Suprapubic skin (tissue), 4 donors: ENCODE measurements at regions not wholly inside any gene's neighbourhood (a gene's known extent, or its start where the extent isn't known, plus 50 kb on each side); places are given as distances from the start of the nearest gene placed in this dataset.

Experiments used
- DNase-seq, 2 donors: peaks; one replicate each; pipeline ENCODE4 v3.0.0-alpha.2; 2019; ENCODE audit warnings: low spot score in 2 of 2
- H3K27ac ChIP-seq: fragments of 200-600 bp; sonication (generic); one replicate; pipeline ENCODE4 v1.5.1; 2019
- H3K27me3 ChIP-seq: fragments of 200-600 bp; sonication (generic); one replicate; pipeline ENCODE4 v1.5.1; 2019
- H3K36me3 ChIP-seq: fragments of 200-600 bp; sonication (generic); one replicate; pipeline ENCODE4 v1.5.1; 2019
- H3K4me1 ChIP-seq: fragments of 200-600 bp; sonication (generic); one replicate; pipeline ENCODE4 v1.5.1; 2019
- H3K4me3 ChIP-seq: fragments of 200-600 bp; sonication (generic); one replicate; pipeline ENCODE4 v1.5.1; 2019; ENCODE audit warnings: mild to moderate bottlenecking
- H3K9me3 ChIP-seq: fragments of 200-600 bp; sonication (generic); one replicate; pipeline ENCODE4 v1.5.1; 2019
- EP300 ChIP-seq: sonication (generic); formaldehyde crosslinking; IDR thresholded peaks from one replicate; pipeline ENCODE4 v1.6.1; 2017; ENCODE audit warnings: antibody characterized with exemption
- POLR2A ChIP-seq, 2 donors: fragments of 450-650 bp; IDR thresholded peaks; one replicate each; pipeline ENCODE4 v1.6.1; 2017; ENCODE audit warnings: antibody characterized with exemption in 2 of 2, mild to moderate bottlenecking in 2 of 2, moderate library complexity in 2 of 2
- POLR2AphosphoS5 ChIP-seq, 3 donors: sonication (generic); formaldehyde crosslinking; IDR thresholded peaks; one replicate each; pipeline ENCODE4 v1.6.1; 2017; ENCODE audit warnings: antibody characterized with exemption in 3 of 3
- WGBS: methylation state at CpG from one replicate; pipeline ENCODE4 v1.1.5; 2018; 5-methylcytosine and 5-hydroxymethylcytosine counted together
- TF ChIP-seq, protein P1 (sequence below), 2 donors: fragments of 200-600 bp in 1 of 2; fragments of 450-650 bp in 1 of 2; sonication (generic) in 1 of 2; IDR thresholded peaks; one replicate each; pipeline ENCODE4 v1.5.1; 2016 to 2019; ENCODE audit warnings: antibody characterized with exemption in 2 of 2, mild to moderate bottlenecking in 1 of 2, moderate library complexity in 1 of 2

DNA sequence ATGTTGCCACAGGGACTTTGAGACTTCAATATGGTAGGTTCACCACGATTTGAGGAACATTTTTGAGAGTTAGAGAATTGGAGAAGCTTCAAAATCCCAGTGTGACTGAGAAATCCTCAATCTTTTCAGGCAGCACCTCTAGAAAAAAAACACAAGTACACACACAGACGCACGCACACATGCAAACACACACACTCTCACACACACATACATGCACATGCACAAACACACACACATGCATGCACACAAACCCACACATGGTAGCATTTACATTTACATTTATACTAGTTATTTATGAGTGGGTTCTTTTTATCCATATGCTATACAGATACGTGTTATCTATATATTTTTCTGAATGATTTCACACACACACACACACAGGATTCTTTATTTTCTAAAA, 901.9 kb downstream of the GATA3 start:
- Histone ChIP-seq H3K27ac (no peak overlapping the region), H3K9me3 (no peaks in the 10 kb centered on the region), H3K4me1 (no peaks in the 10 kb centered on the region), H3K27me3 (peaks cover 2% of the 10 kb centered on the region), H3K36me3 (no peaks in the 10 kb centered on the region), H3K4me3 (no peak overlapping the region)
- TF ChIP-seq POLR2A (IDR thresholded peaks at IDR 0.05) (no peak), EP300 (no peak)
- TF ChIP-seq, protein P1, sequence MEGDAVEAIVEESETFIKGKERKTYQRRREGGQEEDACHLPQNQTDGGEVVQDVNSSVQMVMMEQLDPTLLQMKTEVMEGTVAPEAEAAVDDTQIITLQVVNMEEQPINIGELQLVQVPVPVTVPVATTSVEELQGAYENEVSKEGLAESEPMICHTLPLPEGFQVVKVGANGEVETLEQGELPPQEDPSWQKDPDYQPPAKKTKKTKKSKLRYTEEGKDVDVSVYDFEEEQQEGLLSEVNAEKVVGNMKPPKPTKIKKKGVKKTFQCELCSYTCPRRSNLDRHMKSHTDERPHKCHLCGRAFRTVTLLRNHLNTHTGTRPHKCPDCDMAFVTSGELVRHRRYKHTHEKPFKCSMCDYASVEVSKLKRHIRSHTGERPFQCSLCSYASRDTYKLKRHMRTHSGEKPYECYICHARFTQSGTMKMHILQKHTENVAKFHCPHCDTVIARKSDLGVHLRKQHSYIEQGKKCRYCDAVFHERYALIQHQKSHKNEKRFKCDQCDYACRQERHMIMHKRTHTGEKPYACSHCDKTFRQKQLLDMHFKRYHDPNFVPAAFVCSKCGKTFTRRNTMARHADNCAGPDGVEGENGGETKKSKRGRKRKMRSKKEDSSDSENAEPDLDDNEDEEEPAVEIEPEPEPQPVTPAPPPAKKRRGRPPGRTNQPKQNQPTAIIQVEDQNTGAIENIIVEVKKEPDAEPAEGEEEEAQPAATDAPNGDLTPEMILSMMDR (IDR thresholded peaks at IDR 0.05), result no peak
- WGBS, result 48% methylated on average over 4 of the region's 4 CpGs
- no peak for DNase-seq

DNA sequence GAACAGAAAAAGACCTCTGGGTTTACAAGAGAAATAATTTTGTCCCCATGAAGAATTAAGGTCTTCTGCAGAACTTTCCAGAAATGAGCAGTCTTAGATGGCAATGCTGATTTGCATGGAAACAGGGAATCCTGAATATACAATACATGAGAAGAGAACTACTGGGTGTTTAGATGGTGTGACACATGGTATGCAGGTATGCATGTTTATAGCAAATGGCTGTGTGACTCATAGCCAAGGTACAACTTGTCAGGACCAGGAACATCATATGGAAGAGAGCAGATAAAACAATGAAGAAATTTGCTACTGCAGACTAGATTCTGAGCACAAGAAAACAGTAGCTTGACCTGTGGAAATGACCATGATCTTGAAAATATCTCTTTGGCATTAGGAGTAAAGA, 907.8 kb downstream of the GATA3 start:
- no peaks in the 10 kb centered on the region for H3K4me1 ChIP-seq
- H3K27ac ChIP-seq, result no peak overlapping the region
- no peak for DNase-seq
- H3K27me3 ChIP-seq, result no peaks in the 10 kb centered on the region
- H3K4me3 ChIP-seq, result no peak overlapping the region
- no peaks in the 10 kb centered on the region for H3K36me3 ChIP-seq
- no peak for TF ChIP-seq POLR2AphosphoS5 (IDR thresholded peaks at IDR 0.05)
- no peak for TF ChIP-seq EP300
- no peak for TF ChIP-seq POLR2A (IDR thresholded peaks at IDR 0.05)
- TF ChIP-seq, protein P1 (IDR thresholded peaks at IDR 0.05), result no peak
- H3K9me3 ChIP-seq, result no peaks in the 10 kb centered on the region

DNA sequence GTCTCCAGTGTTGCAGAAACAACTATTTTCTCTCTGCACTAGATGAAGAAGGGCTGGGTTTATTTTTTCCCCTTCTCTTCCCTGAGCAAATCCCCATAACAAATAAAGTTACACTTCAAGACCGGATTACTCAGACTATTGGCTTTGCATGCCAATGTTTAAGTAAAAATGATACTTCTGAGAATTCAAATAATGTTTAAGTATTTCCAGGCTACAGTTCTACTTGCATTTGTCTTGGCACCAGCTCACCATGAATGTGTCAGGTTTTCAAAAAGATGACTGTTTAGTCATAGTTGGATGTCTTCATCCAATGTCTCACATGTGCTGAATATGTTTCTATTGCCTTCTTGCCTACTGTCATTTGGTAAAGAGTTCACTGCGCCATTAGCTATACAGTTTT, 912.6 kb downstream of the GATA3 start:
- no peak for TF ChIP-seq POLR2AphosphoS5 (IDR thresholded peaks at IDR 0.05)
- Histone ChIP-seq H3K9me3 (no peaks in the 10 kb centered on the region), H3K27me3 (no peaks in the 10 kb centered on the region), H3K36me3 (no peaks in the 10 kb centered on the region), H3K4me1 (no peaks in the 10 kb centered on the region), H3K27ac (no peak overlapping the region), H3K4me3 (no peak overlapping the region)
- WGBS, result 67% methylated on average over 2 of the region's 2 CpGs
- DNase-seq, result no peak

DNA sequence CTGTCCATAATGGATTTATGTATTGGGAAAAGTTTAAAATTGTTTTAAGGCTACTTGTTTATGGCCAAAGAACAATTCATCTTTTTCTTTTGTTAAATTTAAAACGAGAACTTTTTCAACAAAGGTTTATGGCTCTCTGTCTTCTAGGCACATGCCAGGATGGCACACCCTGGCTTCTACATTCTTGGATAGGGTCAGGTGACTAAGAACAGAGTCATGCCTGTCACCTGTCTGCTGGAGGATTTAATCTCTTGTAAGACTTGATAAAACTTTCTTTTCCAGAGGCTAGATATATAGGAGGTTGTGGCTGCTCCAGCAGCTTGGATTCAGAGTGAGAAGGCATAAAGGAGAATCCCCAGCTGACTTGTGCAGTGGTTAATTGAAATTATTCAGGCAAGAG, 915.4 kb downstream of the GATA3 start:
- TF ChIP-seq, protein P1 (IDR thresholded peaks at IDR 0.05), result no peak
- no peak for TF ChIP-seq POLR2AphosphoS5 (IDR thresholded peaks at IDR 0.05)
- TF ChIP-seq EP300, result no peak
- no peak for TF ChIP-seq POLR2A (IDR thresholded peaks at IDR 0.05)
- no peaks in the 10 kb centered on the region for H3K9me3 ChIP-seq
- H3K4me3 ChIP-seq, result no peak overlapping the region
- no peak overlapping the region for H3K27ac ChIP-seq
- no peaks in the 10 kb centered on the region for H3K4me1 ChIP-seq
- H3K27me3 ChIP-seq, result no peaks in the 10 kb centered on the region
- WGBS, result 53% methylated on average over 1 of the region's 1 CpG
- H3K36me3 ChIP-seq, result no peaks in the 10 kb centered on the region
- no peak for DNase-seq

DNA sequence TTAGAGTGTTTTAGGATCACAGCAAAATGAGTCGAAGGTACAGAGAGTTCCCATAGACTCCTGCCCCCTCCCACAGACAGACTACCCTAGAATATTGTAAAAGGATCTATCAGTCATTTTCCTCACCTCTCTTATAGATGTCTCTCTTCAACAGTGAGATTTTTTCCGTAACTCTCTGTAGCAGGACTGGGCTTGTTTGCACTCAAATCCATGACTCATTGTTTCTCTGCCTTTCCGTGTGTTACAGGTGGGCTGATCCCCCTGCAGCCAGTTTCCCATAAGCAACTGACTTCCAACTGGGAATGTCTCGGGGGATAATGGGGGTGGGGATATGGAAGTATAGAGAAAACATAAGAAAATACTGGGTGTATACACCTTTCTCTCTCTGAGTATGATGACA, 921.0 kb downstream of the GATA3 start:
- no peaks in the 10 kb centered on the region for H3K9me3 ChIP-seq
- no peak overlapping the region for H3K4me3 ChIP-seq
- no peaks in the 10 kb centered on the region for H3K36me3 ChIP-seq
- H3K27ac ChIP-seq, result no peak overlapping the region
- TF ChIP-seq EP300 (no peak), POLR2A (IDR thresholded peaks at IDR 0.05) (no peak), POLR2AphosphoS5 (IDR thresholded peaks at IDR 0.05) (no peak)
- TF ChIP-seq, protein P1 (IDR thresholded peaks at IDR 0.05), result no peak
- peaks cover 7% of the 10 kb centered on the region for H3K4me1 ChIP-seq
- WGBS, result 50% methylated on average over 4 of the region's 4 CpGs
- no peaks in the 10 kb centered on the region for H3K27me3 ChIP-seq
- no peak for DNase-seq

DNA sequence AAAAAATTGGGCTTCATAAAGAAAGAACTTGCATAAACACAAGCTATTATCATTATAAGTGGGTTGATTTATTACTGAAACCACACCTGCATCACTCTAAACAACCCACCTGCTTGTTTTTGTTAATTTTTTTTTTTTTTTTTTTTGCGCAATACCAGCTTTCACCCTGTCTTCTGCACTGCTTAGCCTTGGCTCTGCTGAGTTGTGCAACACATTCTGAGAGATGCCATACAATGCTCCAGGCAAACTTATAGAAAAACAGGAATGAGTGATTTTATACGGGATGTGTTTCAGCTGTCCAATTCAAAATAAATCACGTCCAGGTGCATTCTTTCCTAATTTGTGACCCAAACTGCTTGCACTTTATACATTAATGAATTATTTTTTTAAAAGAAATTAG, 923.6 kb downstream of the GATA3 start:
- DNase-seq, result no peak
- Histone ChIP-seq H3K27ac (no peak overlapping the region), H3K4me3 (no peak overlapping the region), H3K36me3 (no peaks in the 10 kb centered on the region), H3K9me3 (no peaks in the 10 kb centered on the region), H3K4me1 (peaks cover 7% of the 10 kb centered on the region), H3K27me3 (no peaks in the 10 kb centered on the region)
- WGBS, result 55% methylated on average over 3 of the region's 3 CpGs
- no peak for TF ChIP-seq EP300
- no peak for TF ChIP-seq POLR2AphosphoS5 (IDR thresholded peaks at IDR 0.05)
- TF ChIP-seq, protein P1 (IDR thresholded peaks at IDR 0.05), result no peak
- TF ChIP-seq POLR2A (IDR thresholded peaks at IDR 0.05), result no peak
